GM13977 (cell line): ENCODE measurements at regions not wholly inside any gene's neighbourhood (a gene's known extent, or its start where the extent isn't known, plus 50 kb on each side); places are given as distances from the start of the nearest gene placed in this dataset.

ENCODE experiments used
- DNase-seq: peaks from one replicate; pipeline ENCODE4 v3.0.0; 2012; ENCODE audit warnings: low spot score
- in situ Hi-C: fragments of 300-500 bp; cut with MboI; formaldehyde crosslinking; loops from one replicate; pipeline ENCODE4 v1.12.0; 2022; ENCODE audit warnings: low sequenced_read_pairs, low pct_unique_long_range_greater_than_20kb, mixed read lengths, inconsistent platforms; ENCODE audit not compliant: unreplicated experiment
- TF ChIP-seq, protein P1 (sequence below): IDR thresholded peaks from 2 replicates; pipeline ENCODE4 v1.5.1; 2012; ENCODE audit warnings: mild to moderate bottlenecking, control low read depth; ENCODE audit not compliant: insufficient read depth; ENCODE audit errors: extremely low read depth, missing control alignments

DNA sequence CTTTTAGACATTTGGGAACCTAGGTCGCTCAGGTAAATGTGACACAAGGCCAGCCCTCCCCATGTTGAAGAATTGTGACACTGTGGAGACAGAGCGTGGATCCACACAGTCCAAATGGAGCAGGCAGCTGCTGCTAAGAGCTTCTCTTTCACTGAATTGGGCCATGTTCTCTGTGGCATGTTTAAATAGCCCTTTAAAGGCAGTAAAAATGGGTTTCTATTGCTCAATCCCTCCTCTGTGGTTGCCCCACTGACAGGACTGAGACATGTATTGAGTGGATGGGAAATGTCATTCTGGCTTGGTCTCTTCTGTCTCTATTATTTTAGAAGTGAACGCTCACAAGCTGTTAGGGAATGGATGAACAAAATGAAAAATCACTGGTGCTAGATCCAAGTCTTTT, 84.0 kb upstream of the PRICKLE1 start:
- TF ChIP-seq, protein P1, sequence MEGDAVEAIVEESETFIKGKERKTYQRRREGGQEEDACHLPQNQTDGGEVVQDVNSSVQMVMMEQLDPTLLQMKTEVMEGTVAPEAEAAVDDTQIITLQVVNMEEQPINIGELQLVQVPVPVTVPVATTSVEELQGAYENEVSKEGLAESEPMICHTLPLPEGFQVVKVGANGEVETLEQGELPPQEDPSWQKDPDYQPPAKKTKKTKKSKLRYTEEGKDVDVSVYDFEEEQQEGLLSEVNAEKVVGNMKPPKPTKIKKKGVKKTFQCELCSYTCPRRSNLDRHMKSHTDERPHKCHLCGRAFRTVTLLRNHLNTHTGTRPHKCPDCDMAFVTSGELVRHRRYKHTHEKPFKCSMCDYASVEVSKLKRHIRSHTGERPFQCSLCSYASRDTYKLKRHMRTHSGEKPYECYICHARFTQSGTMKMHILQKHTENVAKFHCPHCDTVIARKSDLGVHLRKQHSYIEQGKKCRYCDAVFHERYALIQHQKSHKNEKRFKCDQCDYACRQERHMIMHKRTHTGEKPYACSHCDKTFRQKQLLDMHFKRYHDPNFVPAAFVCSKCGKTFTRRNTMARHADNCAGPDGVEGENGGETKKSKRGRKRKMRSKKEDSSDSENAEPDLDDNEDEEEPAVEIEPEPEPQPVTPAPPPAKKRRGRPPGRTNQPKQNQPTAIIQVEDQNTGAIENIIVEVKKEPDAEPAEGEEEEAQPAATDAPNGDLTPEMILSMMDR: no peak
- in situ Hi-C loops: no loop called here
- no peak for DNase-seq

DNA sequence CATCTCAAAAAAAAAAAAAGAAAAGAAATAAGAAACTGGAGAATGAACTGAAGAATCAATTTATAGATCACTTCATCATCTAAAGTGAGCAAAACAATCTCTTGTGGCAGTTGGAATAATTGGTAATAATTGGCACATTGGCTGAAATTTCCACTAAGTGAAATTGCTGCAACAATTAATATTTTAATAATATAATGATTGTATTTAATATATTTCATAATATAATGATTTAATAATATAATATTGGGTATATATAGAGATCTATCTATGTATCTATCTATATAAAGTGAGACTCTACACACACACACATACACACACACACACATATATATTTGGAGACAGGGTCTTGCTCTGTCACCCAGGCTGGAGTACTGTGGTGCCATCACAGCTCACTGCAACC, 81.2 kb upstream of the PRICKLE1 start:
- TF ChIP-seq, protein P1: no peak
- in situ Hi-C loops: no loop called here
- DNase-seq: no peak

DNA sequence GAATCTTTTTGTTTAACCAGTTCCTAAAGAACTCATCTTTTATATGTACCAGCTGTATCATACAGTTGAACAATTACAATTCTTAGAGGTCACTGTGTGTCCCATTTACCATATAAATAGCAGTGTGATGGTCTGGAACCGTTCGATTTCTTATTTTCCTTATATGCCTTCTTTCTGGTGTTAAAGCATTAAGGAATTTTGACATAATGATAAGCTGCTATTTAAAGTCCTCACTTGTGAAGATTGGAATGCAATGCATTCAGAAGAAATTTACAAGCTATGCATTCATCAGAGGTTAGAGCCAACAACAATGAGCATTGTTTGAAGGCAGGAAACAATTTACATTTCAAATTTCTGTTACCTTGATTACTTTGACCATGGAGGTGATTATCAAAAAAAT, 80.0 kb upstream of the PRICKLE1 start:
- in situ Hi-C loops: no loop called here
- TF ChIP-seq, protein P1: no peak
- DNase-seq: no peak

DNA sequence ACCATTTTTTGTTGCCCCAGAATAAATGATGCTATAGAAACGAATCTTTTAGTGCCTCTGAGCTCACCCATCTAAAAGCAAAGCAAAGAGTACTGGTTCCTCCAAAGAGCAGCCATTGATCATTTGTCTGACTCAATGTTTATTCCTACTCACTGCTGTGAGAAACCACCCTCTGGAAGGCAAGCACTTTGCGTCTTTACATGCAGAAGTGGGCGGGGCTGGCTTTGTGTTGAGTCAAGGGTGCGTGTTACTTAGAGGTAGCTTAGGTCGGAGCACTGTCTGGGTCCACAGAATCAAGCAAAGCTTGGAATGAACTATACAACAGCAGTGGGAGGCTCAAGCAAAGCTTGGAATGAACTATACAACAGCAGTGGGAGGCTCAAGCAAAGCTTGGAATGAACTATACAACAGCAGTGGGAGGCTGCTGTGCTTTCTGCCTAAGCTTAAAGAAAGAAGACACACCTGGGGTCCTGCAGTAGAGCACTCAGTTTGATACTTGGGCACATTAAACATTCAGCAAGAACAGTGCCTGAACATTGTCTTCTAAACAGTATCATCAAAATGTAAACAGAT, 77.2 kb upstream of the PRICKLE1 start:
- in situ Hi-C loops: no loop called here
- no peak for DNase-seq
- TF ChIP-seq, protein P1: no peak

DNA sequence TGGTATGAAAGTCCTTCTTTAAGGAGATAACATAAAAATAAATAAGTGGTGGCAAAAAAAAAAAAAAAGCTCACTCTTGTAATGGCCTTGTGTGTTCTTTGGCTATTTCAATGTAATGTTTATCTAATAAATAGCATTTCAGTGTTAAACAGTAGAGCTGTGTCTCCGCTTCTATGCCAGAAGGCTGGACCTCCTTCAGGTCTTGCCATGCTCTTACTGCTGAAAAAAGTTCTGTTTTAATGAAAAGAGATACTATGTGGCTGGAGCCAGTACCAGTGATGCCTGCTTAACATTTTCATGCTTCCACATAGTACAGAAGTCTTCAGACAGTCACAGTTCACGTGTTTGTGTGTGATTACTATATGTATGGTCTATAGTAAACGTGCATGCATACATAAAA, 74.1 kb upstream of the PRICKLE1 start:
- TF ChIP-seq, protein P1: no peak
- in situ Hi-C loops: no loop called here
- no peak for DNase-seq

DNA sequence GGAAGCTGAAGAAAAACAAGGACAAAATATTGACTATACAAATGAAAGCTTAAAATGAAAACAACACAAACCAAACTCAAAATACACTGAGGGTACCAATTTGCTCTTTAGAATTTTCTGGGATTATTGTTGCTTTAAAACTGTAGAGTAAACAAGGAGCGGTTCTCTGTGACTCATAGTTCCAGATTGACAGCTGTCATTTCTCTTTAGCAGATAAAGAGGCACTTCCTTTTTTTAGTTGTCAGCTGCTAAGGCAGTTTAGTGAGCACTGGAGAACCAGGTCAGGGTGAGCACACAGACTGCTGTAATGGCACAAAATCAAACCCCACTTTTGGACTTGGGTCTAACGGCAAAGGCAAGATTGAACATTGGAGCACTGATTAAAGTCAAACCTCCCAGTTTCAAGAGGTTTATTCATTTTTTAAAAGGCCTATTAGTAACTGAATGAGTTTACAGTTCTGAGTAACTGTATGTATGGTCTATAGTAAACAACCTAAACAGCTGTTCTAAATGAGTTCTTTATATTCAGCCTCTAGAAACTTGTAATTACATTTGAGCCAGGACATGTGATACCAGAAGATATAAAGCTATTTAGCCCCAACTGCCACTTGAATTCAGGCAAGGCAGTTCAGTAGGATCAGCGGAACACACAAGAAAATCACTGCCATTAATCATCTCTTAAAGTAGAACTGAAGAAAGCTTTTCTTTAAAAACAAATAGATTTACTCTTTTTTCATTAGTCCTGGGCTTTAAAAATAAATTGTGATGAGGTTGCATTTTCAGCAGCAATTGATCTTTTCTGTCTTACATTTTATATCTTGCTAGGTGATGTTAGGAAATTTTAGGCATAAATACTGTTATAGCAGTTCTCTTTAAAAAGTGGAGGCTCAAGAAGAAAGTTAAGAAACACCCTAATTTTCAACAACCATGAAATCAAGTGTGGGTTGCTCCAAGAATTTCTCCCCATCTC, 71.7 kb upstream of the PRICKLE1 start:
- no peak for DNase-seq
- TF ChIP-seq, protein P1: no peak
- in situ Hi-C loops: no loop called here
